H9 (cell line): ENCODE measurements at regions not wholly inside any gene's neighbourhood (a gene's known extent, or its start where the extent isn't known, plus 50 kb on each side); places are given as distances from the start of the nearest gene placed in this dataset.

Experiments used
- DNase-seq: peaks from one replicate; pipeline ENCODE4 v3.0.0-alpha.2; 2017
- H2AFZ ChIP-seq: one replicate; pipeline ENCODE4 v1.6.1; 2013; ENCODE audit warnings: mild to moderate bottlenecking, low read length, control low read depth, moderate library complexity
- H2AK5ac ChIP-seq: 2 replicates; pipeline ENCODE4 v1.6.1; 2013; ENCODE audit warnings: low read length, control low read depth, mixed read lengths; ENCODE audit not compliant: insufficient read length
- H2BK120ac ChIP-seq: one replicate; pipeline ENCODE4 v1.6.1; 2013; ENCODE audit warnings: low read depth, mild to moderate bottlenecking, low read length, control low read depth, inconsistent platforms; ENCODE audit not compliant: poor library complexity, severe bottlenecking
- H2BK12ac ChIP-seq: 2 replicates; pipeline ENCODE4 v1.6.1; 2013; ENCODE audit warnings: low read length, control low read depth, mixed read lengths, low read depth; ENCODE audit not compliant: insufficient read length
- H2BK15ac ChIP-seq: 2 replicates; pipeline ENCODE4 v1.6.1; 2013; ENCODE audit warnings: low read depth, low read length, control low read depth
- H2BK20ac ChIP-seq: one replicate; pipeline ENCODE4 v1.6.1; 2013; ENCODE audit warnings: low read depth, mild to moderate bottlenecking, low read length, control low read depth, inconsistent platforms; ENCODE audit not compliant: poor library complexity, severe bottlenecking
- H2BK5ac ChIP-seq: 2 replicates; pipeline ENCODE4 v1.6.1; 2013; ENCODE audit warnings: low read length, control low read depth, mixed read lengths; ENCODE audit not compliant: insufficient read length
- H3K14ac ChIP-seq: 2 replicates; pipeline ENCODE4 v1.6.1; 2013; ENCODE audit warnings: low read length, control low read depth; ENCODE audit not compliant: insufficient read depth
- H3K18ac ChIP-seq: 2 replicates; pipeline ENCODE4 v1.6.1; 2013; ENCODE audit warnings: low read depth, mild to moderate bottlenecking, mixed read lengths, low read length, control low read depth; ENCODE audit not compliant: insufficient read length
- H3K23ac ChIP-seq: 2 replicates; pipeline ENCODE4 v1.6.1; 2013; ENCODE audit warnings: low read length, control low read depth, mixed read lengths, low read depth; ENCODE audit not compliant: insufficient read length
- H3K23me2 ChIP-seq: 2 replicates; pipeline ENCODE4 v1.6.1; 2013; ENCODE audit warnings: low read depth, mild to moderate bottlenecking, mixed read lengths, low read length, control low read depth; ENCODE audit not compliant: insufficient read length, poor library complexity, severe bottlenecking
- H3K27ac ChIP-seq: 2 replicates; pipeline ENCODE4 v1.5.1; 2013; ENCODE audit warnings: low read length, control low read depth, mixed read lengths, low read depth; ENCODE audit not compliant: insufficient read length
- H3K27me3 ChIP-seq: 2 replicates; pipeline ENCODE4 v1.6.1; 2013; ENCODE audit warnings: low read length, control low read depth, inconsistent platforms; ENCODE audit not compliant: insufficient read depth
- H3K4ac ChIP-seq: 2 replicates; pipeline ENCODE4 v1.6.1; 2013; ENCODE audit warnings: low read depth, mild to moderate bottlenecking, control low read depth, inconsistent platforms, low read length, moderate library complexity
- H3K4me1 ChIP-seq: 2 replicates; pipeline ENCODE4 v1.6.1; 2013; ENCODE audit warnings: low read length, control low read depth, inconsistent platforms; ENCODE audit not compliant: insufficient read depth
- H3K4me2 ChIP-seq: 2 replicates; pipeline ENCODE4 v1.6.1; 2013; ENCODE audit warnings: low read length, control low read depth, mixed read lengths; ENCODE audit not compliant: insufficient read length, insufficient read depth
- H3K56ac ChIP-seq: 2 replicates; pipeline ENCODE4 v1.6.1; 2013; ENCODE audit warnings: low read depth, mild to moderate bottlenecking, mixed read lengths, low read length, control low read depth; ENCODE audit not compliant: insufficient read length
- H3K79me1 ChIP-seq: 2 replicates; pipeline ENCODE4 v1.6.1; 2013; ENCODE audit warnings: low read depth, mild to moderate bottlenecking, moderate library complexity, low read length, control low read depth, inconsistent platforms; ENCODE audit not compliant: insufficient read depth, poor library complexity, severe bottlenecking
- H3K79me2 ChIP-seq: 2 replicates; pipeline ENCODE4 v1.6.1; 2013; ENCODE audit warnings: low read length, control low read depth, inconsistent platforms; ENCODE audit not compliant: insufficient read depth
- H3K9ac ChIP-seq: 2 replicates; pipeline ENCODE4 v1.6.1; 2013; ENCODE audit warnings: low read length, control low read depth, mixed read lengths; ENCODE audit not compliant: insufficient read length; ENCODE audit errors: extremely low read depth
- H3K9me3 ChIP-seq: one replicate; pipeline ENCODE4 v1.6.1; 2013; ENCODE audit warnings: low read depth, low read length, inconsistent platforms; ENCODE audit not compliant: control insufficient read depth
- H3T11ph ChIP-seq: one replicate; pipeline ENCODE4 v1.6.1; 2013; ENCODE audit warnings: mild to moderate bottlenecking, low read length, control low read depth, inconsistent platforms
- H4K20me1 ChIP-seq: one replicate; pipeline ENCODE4 v1.6.1; 2013; ENCODE audit not compliant: control insufficient read depth, insufficient read length, insufficient read depth
- H4K5ac ChIP-seq: 2 replicates; pipeline ENCODE4 v1.6.1; 2013; ENCODE audit warnings: low read depth, mild to moderate bottlenecking, mixed read lengths, low read length, control low read depth; ENCODE audit not compliant: insufficient read length
- H4K8ac ChIP-seq: replicated peaks from 2 replicates; pipeline ENCODE4 v1.6.1; 2013; ENCODE audit warnings: low read length, control low read depth, mixed read lengths, low read depth; ENCODE audit not compliant: insufficient read length
- H4K91ac ChIP-seq: 2 replicates; pipeline ENCODE4 v1.6.1; 2013; ENCODE audit warnings: low read depth, mild to moderate bottlenecking, moderate library complexity, mixed read lengths, low read length, control low read depth; ENCODE audit not compliant: insufficient read length
- H3K27ac Mint-ChIP-seq, 3 experiments: 2 replicates in 2 of 3; 3 replicates in 1 of 3; pipeline ENCODE4 v1.8.0; 2020 to 2021; ENCODE audit warnings: mixed read lengths in 3 of 3, mild to moderate bottlenecking in 1 of 3, moderate library complexity in 1 of 3
- H3K27me3 Mint-ChIP-seq: 2 replicates; pipeline ENCODE4 v1.8.0; 2021; ENCODE audit warnings: low read depth, mild to moderate bottlenecking, moderate library complexity, mixed read lengths
- H3K36me3 Mint-ChIP-seq, 3 experiments: 2 replicates in 2 of 3; 3 replicates in 1 of 3; pipeline ENCODE4 v1.8.0; 2020 to 2021; ENCODE audit warnings: low read depth in 3 of 3, mixed read lengths in 3 of 3; ENCODE audit not compliant: insufficient read depth in 1 of 3
- H3K4me1 Mint-ChIP-seq, 2 experiments: 2 replicates each; pipeline ENCODE4 v1.8.0; 2020; ENCODE audit warnings: mixed read lengths in 2 of 2
- H3K4me3 Mint-ChIP-seq, 2 experiments: 2 replicates in 1 of 2; 3 replicates in 1 of 2; pipeline ENCODE4 v1.8.0; 2020 to 2021; ENCODE audit warnings: mild to moderate bottlenecking in 2 of 2, mixed read lengths in 2 of 2, moderate library complexity in 1 of 2
- H3K9me3 Mint-ChIP-seq, 2 experiments: 2 replicates in 1 of 2; 3 replicates in 1 of 2; pipeline ENCODE4 v1.8.0; 2020; ENCODE audit warnings: mild to moderate bottlenecking in 2 of 2, mixed read lengths in 2 of 2, moderate library complexity in 1 of 2
- CTCF ChIP-seq: fragments of 200-600 bp; sonication (generic); conservative IDR thresholded peaks from 3 replicates; pipeline ENCODE4 v1.8.0; 2021; ENCODE audit warnings: antibody characterized with exemption, mild to moderate bottlenecking
- WGBS: extraction: QIAGEN DNeasy Blood & Tissue Kit; methylation state at CpG from one replicate; pipeline ENCODE4 v1.1.7; 2013; ENCODE audit warnings: missing lambda C conversion rate, low lambda C conversion rate, mixed read lengths; ENCODE audit not compliant: insufficient read length; ENCODE audit errors: extremely low coverage; 5-methylcytosine and 5-hydroxymethylcytosine counted together

- Histone ChIP-seq H3K4ac (no peak overlapping the region), H4K20me1 (no peaks in the 10 kb centered on the region), H3K4me1 (no peaks in the 10 kb centered on the region), H3K9ac (no peak overlapping the region), H3K27me3 (no peaks in the 10 kb centered on the region), H3K18ac (no peak overlapping the region), H3K79me1 (no peaks in the 10 kb centered on the region), H3K9me3 (no peaks in the 10 kb centered on the region), H2AFZ (no peak overlapping the region), H4K8ac (no peak overlapping the region), H3K79me2 (no peaks in the 10 kb centered on the region), H2BK15ac (no peak overlapping the region), H2BK12ac (no peak overlapping the region), H2BK20ac (no peak overlapping the region), H2BK5ac (no peak overlapping the region), H2AK5ac (no peak overlapping the region), H3K4me2 (no peak overlapping the region), H2BK120ac (no peak overlapping the region), H3K14ac (no peak overlapping the region), H3K27ac (no peak overlapping the region), H3K23ac (no peak overlapping the region), H4K91ac (no peak overlapping the region), H4K5ac (no peak overlapping the region), H3T11ph (no peak overlapping the region), H3K56ac (no peak overlapping the region), H3K23me2 (no peaks in the 10 kb centered on the region)
- Mint-ChIP-seq H3K27ac (no peak overlapping the region), H3K9me3 (no peaks in the 10 kb centered on the region), H3K27me3 (no peaks in the 10 kb centered on the region), H3K4me3 (no peak overlapping the region), H3K36me3 (no peaks in the 10 kb centered on the region; a peak in 1 of 7 replicates), H3K4me1 (peaks cover 0 to 2% of the 10 kb centered on the region in 2 experiments; a peak in 1 of 4 replicates)
- no peak for DNase-seq
- no peak for TF ChIP-seq CTCF
- no CpG with 5 or more reads among the region's 2 CpGs for WGBS
Observed at GRCh38 chr14:83312511-83312910, 1778.9 kb upstream of the SEL1L start.
